Caco-2 (cell line): ENCODE measurements at regions not wholly inside any gene's neighbourhood (a gene's known extent, or its start where the extent isn't known, plus 50 kb on each side); places are given as distances from the start of the nearest gene placed in this dataset.

Source experiments
- BruUV-seq: library from RNA; stranded (reverse); fragments of 400-500 nt; replicated peaks from 2 replicates; lab custom pipeline; 2021; lab: Mats Ljungman, UMichigan
- CTCF ChIA-PET: fragments of 300-600 bp; sonication (Branson Sonifier 250); formaldehyde crosslinking; loops from one replicate; lab custom pipeline; 2022; ENCODE audit warnings: antibody characterized with exemption; lab: Charles Lee
- POLR2A ChIA-PET: fragments of 300-600 bp; sonication (Branson Sonifier 250); formaldehyde crosslinking; loops from one replicate; lab custom pipeline; 2022; ENCODE audit warnings: antibody characterized with exemption; lab: Charles Lee
- DNase-seq, 2 experiments: peaks; one replicate each; pipeline versions ENCODE4 v3.0.0 to v3.0.0-alpha.2; 2020 to 2022
- H3K27me3 ChIP-seq: replicated peaks from 2 replicates; pipeline ENCODE4 v1.6.0; 2011; ENCODE audit warnings: low read length; ENCODE audit not compliant: control insufficient read depth, insufficient read depth
- H3K36me3 ChIP-seq: 2 replicates; pipeline ENCODE4 v1.5.1; 2011; ENCODE audit warnings: low read length; ENCODE audit not compliant: control insufficient read depth, insufficient read depth
- H3K4me1 ChIP-seq: fragments of 250-450 bp; sonication (Bioruptor Pico); 2 replicates; pipeline ENCODE4 v1.5.1; 2020; ENCODE audit warnings: mild to moderate bottlenecking
- H3K4me3 ChIP-seq: 2 replicates; pipeline ENCODE4 v1.5.1; 2011; ENCODE audit warnings: low read depth, mild to moderate bottlenecking, control low read depth, low read length
- H3K9me3 ChIP-seq: fragments of 250-450 bp; sonication (Bioruptor Pico); 2 replicates; pipeline ENCODE4 v1.5.1; 2020; ENCODE audit warnings: mild to moderate bottlenecking, moderate library complexity
- H3K27ac Mint-ChIP-seq: one replicate; pipeline ENCODE4 v1.8.0; 2022; ENCODE audit warnings: mixed read lengths; ENCODE audit not compliant: unreplicated experiment
- H3K27me3 Mint-ChIP-seq: one replicate; pipeline ENCODE4 v1.8.0; 2022; ENCODE audit warnings: mixed read lengths; ENCODE audit not compliant: insufficient read depth, unreplicated experiment
- H3K36me3 Mint-ChIP-seq: one replicate; pipeline ENCODE4 v1.8.0; 2022; ENCODE audit warnings: mild to moderate bottlenecking, mixed read lengths; ENCODE audit not compliant: insufficient read depth, unreplicated experiment
- H3K4me1 Mint-ChIP-seq: one replicate; pipeline ENCODE4 v1.8.0; 2022; ENCODE audit warnings: low read depth, mixed read lengths; ENCODE audit not compliant: unreplicated experiment
- H3K4me3 Mint-ChIP-seq: one replicate; pipeline ENCODE4 v1.8.0; 2022; ENCODE audit warnings: mild to moderate bottlenecking, moderate library complexity, mixed read lengths; ENCODE audit not compliant: unreplicated experiment
- H3K9me3 Mint-ChIP-seq: one replicate; pipeline ENCODE4 v1.8.0; 2022; ENCODE audit warnings: mixed read lengths; ENCODE audit not compliant: unreplicated experiment
- intact Hi-C: fragments of 100-400 bp; cut with micrococcal nuclease; formaldehyde crosslinking; loops from one replicate; pipeline ENCODE4 v1.10.0; 2022; ENCODE audit not compliant: unreplicated experiment
- TF ChIP-seq, protein P1 (sequence below), 2 experiments: fragments of 200-600 bp in 1 of 2; IDR thresholded peaks; 1 replicate in 1 of 2; 2 replicates in 1 of 2; pipeline versions ENCODE4 v1.5.1 to v1.8.0; 2011 to 2022; ENCODE audit warnings: antibody characterized with exemption in 1 of 2, control low read depth in 1 of 2, inconsistent platforms in 1 of 2, low read depth in 1 of 2, low read length in 1 of 2, mild to moderate bottlenecking in 1 of 2, moderate library complexity in 1 of 2; ENCODE audit not compliant: insufficient read depth in 1 of 2, severe bottlenecking in 1 of 2, unreplicated experiment in 1 of 2

DNA sequence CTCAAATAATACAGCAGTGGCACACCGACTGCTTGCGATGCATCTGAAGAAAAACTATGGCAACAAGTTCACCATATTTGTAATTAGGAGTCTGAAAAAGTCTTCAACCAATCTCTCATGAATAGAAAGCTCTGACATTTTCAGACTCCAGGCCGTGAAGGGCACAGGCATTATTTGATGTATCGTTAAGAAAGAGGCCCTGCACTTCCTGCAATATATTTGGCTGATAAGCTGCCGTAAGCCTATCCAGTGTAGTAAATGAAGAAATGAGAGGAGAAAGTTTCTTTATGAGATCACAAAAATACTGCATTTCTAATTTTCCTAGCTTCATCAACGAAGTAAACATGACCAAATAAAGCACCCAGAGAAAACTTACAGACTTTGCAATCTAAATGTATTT, 613.8 kb upstream of the TECRL start:
- ChIA-PET CTCF (no interaction called here), POLR2A (no interaction called here)
- no peaks in the 10 kb centered on the region for H3K9me3 Mint-ChIP-seq
- Histone ChIP-seq H3K4me3 (no peak overlapping the region), H3K36me3 (no peaks in the 10 kb centered on the region), H3K4me1 (no peaks in the 10 kb centered on the region), H3K27me3 (no peaks in the 10 kb centered on the region), H3K9me3 (no peaks in the 10 kb centered on the region)
- TF ChIP-seq, protein P1, sequence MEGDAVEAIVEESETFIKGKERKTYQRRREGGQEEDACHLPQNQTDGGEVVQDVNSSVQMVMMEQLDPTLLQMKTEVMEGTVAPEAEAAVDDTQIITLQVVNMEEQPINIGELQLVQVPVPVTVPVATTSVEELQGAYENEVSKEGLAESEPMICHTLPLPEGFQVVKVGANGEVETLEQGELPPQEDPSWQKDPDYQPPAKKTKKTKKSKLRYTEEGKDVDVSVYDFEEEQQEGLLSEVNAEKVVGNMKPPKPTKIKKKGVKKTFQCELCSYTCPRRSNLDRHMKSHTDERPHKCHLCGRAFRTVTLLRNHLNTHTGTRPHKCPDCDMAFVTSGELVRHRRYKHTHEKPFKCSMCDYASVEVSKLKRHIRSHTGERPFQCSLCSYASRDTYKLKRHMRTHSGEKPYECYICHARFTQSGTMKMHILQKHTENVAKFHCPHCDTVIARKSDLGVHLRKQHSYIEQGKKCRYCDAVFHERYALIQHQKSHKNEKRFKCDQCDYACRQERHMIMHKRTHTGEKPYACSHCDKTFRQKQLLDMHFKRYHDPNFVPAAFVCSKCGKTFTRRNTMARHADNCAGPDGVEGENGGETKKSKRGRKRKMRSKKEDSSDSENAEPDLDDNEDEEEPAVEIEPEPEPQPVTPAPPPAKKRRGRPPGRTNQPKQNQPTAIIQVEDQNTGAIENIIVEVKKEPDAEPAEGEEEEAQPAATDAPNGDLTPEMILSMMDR (IDR thresholded peaks at IDR 0.05; ENCODE audit: insufficient read depth in 1 of 2, low read depth in 1 of 2, low read length in 1 of 2, severe bottlenecking in 1 of 2, unreplicated experiment in 1 of 2) = no peak
- BruUV-seq = no TSS peak
- no peaks in the 10 kb centered on the region for H3K4me1 Mint-ChIP-seq
- no peaks in the 10 kb centered on the region for H3K36me3 Mint-ChIP-seq
- H3K4me3 Mint-ChIP-seq = no peak overlapping the region
- H3K27me3 Mint-ChIP-seq = no peaks in the 10 kb centered on the region
- H3K27ac Mint-ChIP-seq = no peak overlapping the region
- intact Hi-C loops = no loop called here
- no peak for DNase-seq

DNA sequence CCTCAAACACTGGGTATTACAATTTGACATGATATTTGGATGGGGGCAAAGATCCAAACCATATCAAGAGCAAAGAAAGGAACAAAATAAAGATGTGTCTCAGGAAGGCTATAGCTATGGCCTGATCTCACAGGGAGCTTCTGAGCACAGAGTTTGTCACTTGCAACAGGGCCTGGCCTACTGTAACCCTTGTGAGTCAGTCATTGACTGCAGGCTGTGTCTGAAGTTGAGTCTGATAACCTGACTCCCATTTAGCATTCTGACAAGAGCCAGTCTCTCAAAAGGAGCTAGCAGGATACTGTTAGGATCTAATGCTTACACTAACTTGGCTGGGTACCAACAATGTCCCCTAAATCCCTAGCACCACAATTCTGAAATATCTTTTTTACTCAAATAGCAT, 612.5 kb upstream of the TECRL start:
- Histone ChIP-seq H3K27me3 (no peaks in the 10 kb centered on the region), H3K9me3 (no peaks in the 10 kb centered on the region), H3K4me3 (no peak overlapping the region), H3K4me1 (no peaks in the 10 kb centered on the region), H3K36me3 (no peaks in the 10 kb centered on the region)
- H3K4me1 Mint-ChIP-seq = no peaks in the 10 kb centered on the region
- intact Hi-C loops = no loop called here
- no peaks in the 10 kb centered on the region for H3K9me3 Mint-ChIP-seq
- no peaks in the 10 kb centered on the region for H3K36me3 Mint-ChIP-seq
- no peak for DNase-seq
- BruUV-seq = no TSS peak
- H3K27ac Mint-ChIP-seq = no peak overlapping the region
- POLR2A ChIA-PET = no interaction called here
- CTCF ChIA-PET = no interaction called here
- TF ChIP-seq, protein P1 (IDR thresholded peaks at IDR 0.05; ENCODE audit: insufficient read depth in 1 of 2, low read depth in 1 of 2, low read length in 1 of 2, severe bottlenecking in 1 of 2, unreplicated experiment in 1 of 2) = no peak
- H3K27me3 Mint-ChIP-seq = no peaks in the 10 kb centered on the region
- no peak overlapping the region for H3K4me3 Mint-ChIP-seq

DNA sequence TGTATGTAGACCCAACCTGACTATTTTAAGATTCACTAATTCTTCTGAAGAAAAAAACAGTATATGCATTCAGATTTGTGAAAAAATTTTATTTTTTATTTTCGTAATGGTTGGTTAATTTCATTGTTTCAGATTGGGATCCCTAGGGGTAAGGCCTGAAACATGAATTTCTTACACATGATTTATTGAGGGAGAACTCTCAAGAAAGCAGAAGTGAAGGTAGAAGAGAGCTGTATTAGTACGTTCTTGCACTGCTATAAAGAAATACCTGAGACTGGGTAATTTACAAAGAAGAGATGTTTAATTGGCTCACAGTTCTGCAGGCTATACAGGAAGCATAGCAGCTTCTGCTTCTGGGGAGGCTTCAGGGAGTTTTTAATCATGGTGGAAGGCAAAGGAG, 611.9 kb upstream of the TECRL start:
- Histone ChIP-seq H3K36me3 (no peaks in the 10 kb centered on the region), H3K9me3 (no peaks in the 10 kb centered on the region), H3K4me3 (no peak overlapping the region), H3K4me1 (no peaks in the 10 kb centered on the region), H3K27me3 (no peaks in the 10 kb centered on the region)
- Mint-ChIP-seq H3K27me3 (no peaks in the 10 kb centered on the region), H3K4me3 (no peak overlapping the region), H3K4me1 (no peaks in the 10 kb centered on the region), H3K9me3 (no peaks in the 10 kb centered on the region), H3K36me3 (no peaks in the 10 kb centered on the region), H3K27ac (no peak overlapping the region)
- TF ChIP-seq, protein P1 (IDR thresholded peaks at IDR 0.05; ENCODE audit: insufficient read depth in 1 of 2, low read depth in 1 of 2, low read length in 1 of 2, severe bottlenecking in 1 of 2, unreplicated experiment in 1 of 2) = no peak
- ChIA-PET POLR2A (no interaction called here), CTCF (no interaction called here)
- intact Hi-C loops = no loop called here
- no TSS peak for BruUV-seq
- no peak for DNase-seq
